ENCODE measurements at regions not wholly inside any gene's neighbourhood (a gene's known extent, or its start where the extent isn't known, plus 50 kb on each side); places are given as distances from the start of the nearest gene placed in this dataset.

GRCh38 chrX:65600106-65600505 is 65.5 kb upstream of the LAS1L start:
- no peak for TF ChIP-seq POLR2A (IDR thresholded peaks at IDR 0.05)
- TF ChIP-seq CTCF (IDR thresholded peaks at IDR 0.05 in 8 of 11, conservative IDR thresholded peaks at IDR 0.05 in 3 of 11) = no peak
